SU-DHL-6 (cell line): ENCODE measurements at regions not wholly inside any gene's neighbourhood (a gene's known extent, or its start where the extent isn't known, plus 50 kb on each side); places are given as distances from the start of the nearest gene placed in this dataset.

Experiments used
- CTCF ChIP-seq: fragments of 200-600 bp; sonication (generic); IDR thresholded peaks from one replicate; pipeline ENCODE4 v1.5.1; 2017; ENCODE audit warnings: antibody characterized with exemption, mild to moderate bottlenecking, low read length, moderate library complexity; ENCODE audit not compliant: insufficient read depth, poor library complexity, severe bottlenecking
- EZH2phosphoT487 ChIP-seq: fragments of 200-600 bp; sonication (generic), shearing (Covaris generic); conservative IDR thresholded peaks from 2 replicates; pipeline ENCODE4 v1.6.1; 2018; ENCODE audit warnings: mild to moderate bottlenecking, antibody characterized with exemption, low read length, moderate library complexity, mixed read lengths

GRCh38 chr10:91006001-91006751 is 85.3 kb upstream of the ANKRD1 start:
- peak; percentile 78 for TF ChIP-seq CTCF
- TF ChIP-seq EZH2phosphoT487, result no peak
